Dendritic cell treated with granulocyte-macrophage colony-stimulating factor and Interleukin-4, amounts not matched to agents 40 ng/mL and 50 ng/mL, for 4 days (primary cell): ENCODE measurements at regions not wholly inside any gene's neighbourhood (a gene's known extent, or its start where the extent isn't known, plus 50 kb on each side); places are given as distances from the start of the nearest gene placed in this dataset.

Experiments used
- H3K27ac Mint-ChIP-seq: one replicate; pipeline ENCODE4 v1.8.0; 2022; ENCODE audit warnings: mild to moderate bottlenecking, mixed read lengths
- H3K27me3 Mint-ChIP-seq: one replicate; pipeline ENCODE4 v1.8.0; 2022; ENCODE audit warnings: mild to moderate bottlenecking, mixed read lengths
- H3K36me3 Mint-ChIP-seq: one replicate; pipeline ENCODE4 v1.8.0; 2022; ENCODE audit warnings: low read depth, mixed read lengths
- H3K4me1 Mint-ChIP-seq: one replicate; pipeline ENCODE4 v1.8.0; 2022; ENCODE audit warnings: low read depth, mixed read lengths
- H3K4me3 Mint-ChIP-seq: one replicate; pipeline ENCODE4 v1.8.0; 2022; ENCODE audit warnings: mild to moderate bottlenecking, moderate library complexity, mixed read lengths
- H3K9me3 Mint-ChIP-seq: one replicate; pipeline ENCODE4 v1.8.0; 2022; ENCODE audit warnings: mixed read lengths
- intact Hi-C: fragments of 100-400 bp; cut with micrococcal nuclease; formaldehyde crosslinking; loops from one replicate; pipeline ENCODE4 v1.15.0; 2022

GRCh38 chr4:66246643-66247042 lies 576.4 kb upstream of the EPHA5 start:
- H3K27ac Mint-ChIP-seq: no peak overlapping the region
- no peaks in the 10 kb centered on the region for H3K27me3 Mint-ChIP-seq
- H3K4me3 Mint-ChIP-seq: no peak overlapping the region
- no peaks in the 10 kb centered on the region for H3K36me3 Mint-ChIP-seq
- intact Hi-C loops: no loop called here
- peaks cover 28% of the 10 kb centered on the region for H3K9me3 Mint-ChIP-seq
- no peaks in the 10 kb centered on the region for H3K4me1 Mint-ChIP-seq

- H3K9me3 Mint-ChIP-seq: peaks cover 7% of the 10 kb centered on the region
- H3K27ac Mint-ChIP-seq: no peak overlapping the region
- intact Hi-C loops: no loop called here
Measured at GRCh38 chr4:66235876-66236275, 565.6 kb upstream of the EPHA5 start.

GRCh38 chr4:66229885-66230284 lies 559.6 kb upstream of the EPHA5 start:
- Mint-ChIP-seq H3K9me3 (no peaks in the 10 kb centered on the region), H3K4me1 (no peaks in the 10 kb centered on the region), H3K4me3 (no peak overlapping the region)

More at GRCh38 chr4:66235876-66236275, 565.6 kb upstream of the EPHA5 start:
- H3K36me3 Mint-ChIP-seq: no peaks in the 10 kb centered on the region
- H3K4me3 Mint-ChIP-seq: no peak overlapping the region
- H3K27me3 Mint-ChIP-seq: no peaks in the 10 kb centered on the region
- no peaks in the 10 kb centered on the region for H3K4me1 Mint-ChIP-seq

GRCh38 chr4:66225539-66225938 lies 555.2 kb upstream of the EPHA5 start:
- no peaks in the 10 kb centered on the region for H3K9me3 Mint-ChIP-seq
- no peaks in the 10 kb centered on the region for H3K4me1 Mint-ChIP-seq
- H3K36me3 Mint-ChIP-seq: no peaks in the 10 kb centered on the region
- intact Hi-C loops: no loop called here
- H3K27me3 Mint-ChIP-seq: no peaks in the 10 kb centered on the region
- H3K4me3 Mint-ChIP-seq: no peak overlapping the region
- no peak overlapping the region for H3K27ac Mint-ChIP-seq

More at GRCh38 chr4:66229885-66230284, 559.6 kb upstream of the EPHA5 start:
- Mint-ChIP-seq H3K36me3 (no peaks in the 10 kb centered on the region), H3K27me3 (no peaks in the 10 kb centered on the region), H3K27ac (no peak overlapping the region)
- intact Hi-C loops: no loop called here

- H3K4me3 Mint-ChIP-seq: no peak overlapping the region
- H3K36me3 Mint-ChIP-seq: no peaks in the 10 kb centered on the region
- H3K27ac Mint-ChIP-seq: no peak overlapping the region
- H3K4me1 Mint-ChIP-seq: no peaks in the 10 kb centered on the region
- no peaks in the 10 kb centered on the region for H3K9me3 Mint-ChIP-seq
- intact Hi-C loops: no loop called here
- H3K27me3 Mint-ChIP-seq: no peaks in the 10 kb centered on the region
Measured at GRCh38 chr4:66223068-66223703, 552.9 kb upstream of the EPHA5 start.

GRCh38 chr4:66219401-66219800 lies 549.1 kb upstream of the EPHA5 start:
- H3K9me3 Mint-ChIP-seq: no peaks in the 10 kb centered on the region
- H3K4me3 Mint-ChIP-seq: no peak overlapping the region
- no peaks in the 10 kb centered on the region for H3K4me1 Mint-ChIP-seq
- intact Hi-C loops: no loop called here
- no peak overlapping the region for H3K27ac Mint-ChIP-seq
- no peaks in the 10 kb centered on the region for H3K36me3 Mint-ChIP-seq
- no peaks in the 10 kb centered on the region for H3K27me3 Mint-ChIP-seq

- Mint-ChIP-seq H3K9me3 (peaks cover 9% of the 10 kb centered on the region), H3K27ac (no peak overlapping the region), H3K36me3 (no peaks in the 10 kb centered on the region), H3K4me1 (no peaks in the 10 kb centered on the region), H3K27me3 (no peaks in the 10 kb centered on the region), H3K4me3 (no peak overlapping the region)
- intact Hi-C loops: no loop called here
Measured at GRCh38 chr4:66216252-66216651, 546.0 kb upstream of the EPHA5 start.

- Mint-ChIP-seq H3K4me3 (no peak overlapping the region), H3K9me3 (peaks cover 42% of the 10 kb centered on the region), H3K36me3 (no peaks in the 10 kb centered on the region), H3K27me3 (no peaks in the 10 kb centered on the region), H3K4me1 (no peaks in the 10 kb centered on the region), H3K27ac (no peak overlapping the region)
- intact Hi-C loops: no loop called here
Measured at GRCh38 chr4:66212489-66212888, 542.2 kb upstream of the EPHA5 start.

- Mint-ChIP-seq H3K4me3 (no peak overlapping the region), H3K36me3 (no peaks in the 10 kb centered on the region), H3K9me3 (peaks cover 20% of the 10 kb centered on the region), H3K27ac (no peak overlapping the region), H3K4me1 (no peaks in the 10 kb centered on the region), H3K27me3 (no peaks in the 10 kb centered on the region)
- intact Hi-C loops: no loop called here
Measured at GRCh38 chr4:66204534-66205247, 534.4 kb upstream of the EPHA5 start.

- intact Hi-C loops: no loop called here
- Mint-ChIP-seq H3K4me1 (no peaks in the 10 kb centered on the region), H3K9me3 (peaks cover 2% of the 10 kb centered on the region), H3K27ac (no peak overlapping the region), H3K36me3 (no peaks in the 10 kb centered on the region), H3K27me3 (no peaks in the 10 kb centered on the region), H3K4me3 (no peak overlapping the region)
Measured at GRCh38 chr4:66202870-66203269, 532.6 kb upstream of the EPHA5 start.

- H3K27ac Mint-ChIP-seq: no peak overlapping the region
- H3K36me3 Mint-ChIP-seq: no peaks in the 10 kb centered on the region
- intact Hi-C loops: no loop called here
- H3K4me1 Mint-ChIP-seq: no peaks in the 10 kb centered on the region
- H3K9me3 Mint-ChIP-seq: no peaks in the 10 kb centered on the region
- no peaks in the 10 kb centered on the region for H3K27me3 Mint-ChIP-seq
- no peak overlapping the region for H3K4me3 Mint-ChIP-seq
Measured at GRCh38 chr4:66197451-66197850, 527.2 kb upstream of the EPHA5 start.

GRCh38 chr4:66193487-66193886 lies 523.2 kb upstream of the EPHA5 start:
- Mint-ChIP-seq H3K36me3 (no peaks in the 10 kb centered on the region), H3K9me3 (no peaks in the 10 kb centered on the region), H3K4me3 (no peak overlapping the region), H3K4me1 (no peaks in the 10 kb centered on the region), H3K27ac (no peak overlapping the region), H3K27me3 (no peaks in the 10 kb centered on the region)
- intact Hi-C loops: no loop called here

- H3K27ac Mint-ChIP-seq: no peak overlapping the region
- no peaks in the 10 kb centered on the region for H3K36me3 Mint-ChIP-seq
Measured at GRCh38 chr4:66187175-66187720, 517.0 kb upstream of the EPHA5 start.

GRCh38 chr4:66186095-66186494 lies 515.8 kb upstream of the EPHA5 start:
- intact Hi-C loops: no loop called here
- H3K27me3 Mint-ChIP-seq: no peaks in the 10 kb centered on the region
- H3K4me3 Mint-ChIP-seq: no peak overlapping the region
- H3K4me1 Mint-ChIP-seq: no peaks in the 10 kb centered on the region
- no peak overlapping the region for H3K27ac Mint-ChIP-seq
- H3K9me3 Mint-ChIP-seq: no peaks in the 10 kb centered on the region
- H3K36me3 Mint-ChIP-seq: no peaks in the 10 kb centered on the region

More at GRCh38 chr4:66187175-66187720, 517.0 kb upstream of the EPHA5 start:
- Mint-ChIP-seq H3K4me3 (no peak overlapping the region), H3K9me3 (no peaks in the 10 kb centered on the region), H3K4me1 (no peaks in the 10 kb centered on the region), H3K27me3 (no peaks in the 10 kb centered on the region)
- intact Hi-C loops: no loop called here
